K562 (cell line): ENCODE measurements at regions not wholly inside any gene's neighbourhood (a gene's known extent, or its start where the extent isn't known, plus 50 kb on each side); places are given as distances from the start of the nearest gene placed in this dataset.

ENCODE experiments used
- ATAC-seq: fragments of 200-7000 bp; cut with Tn5 transposase; 3 replicates; pipeline ENCODE4 v1.9.1; 2020; ENCODE audit warnings: moderate library complexity
- BruUV-seq: library from RNA; stranded (reverse); fragments of 400-500 nt; replicated peaks from 2 replicates; lab custom pipeline; 2021; lab: Mats Ljungman, UMichigan
- CTCF ChIA-PET: fragments of 300-600 bp; formaldehyde crosslinking; extraction: SDS; loops from one replicate; lab custom pipeline; 2021; ENCODE audit warnings: low intra/inter-chr PET ratio; lab: Yijun Ruan, JAX
- POLR2A ChIA-PET: fragments of 300-600, 350-650 bp; sonication (Branson Sonifier 250); formaldehyde crosslinking; extraction: SDS; loops from one replicate; lab custom pipeline; 2021; ENCODE audit warnings: antibody characterized with exemption, inconsistent platforms; lab: Yijun Ruan, JAX
- DNase-seq, 4 experiments: peaks; one replicate each; pipeline versions ENCODE4 v3.0.0 to v3.0.0-alpha.2; 2011 to 2018; ENCODE audit warnings: low spot score in 3 of 4, mixed read lengths in 3 of 4; ENCODE audit errors: extremely low read depth in 1 of 4
- FAIRE-seq: peaks from 2 replicates; lab custom pipeline; 2011; peaks lifted over from hg19 to GRCh38; lab: Jason Lieb, UNC
- H2AFZ ChIP-seq: 2 replicates; pipeline ENCODE4 v1.6.0; 2011; ENCODE audit warnings: low read depth, low read length, control low read depth, inconsistent platforms
- H3K27ac ChIP-seq: fragments of 200-600 bp; 3 replicates; pipeline ENCODE4 v1.8.0; 2011; ENCODE audit warnings: low read depth, mild to moderate bottlenecking, control low read depth, inconsistent platforms, low read length, moderate library complexity, mixed read lengths; ENCODE audit errors: extremely low read depth
- H3K27me3 ChIP-seq, 2 experiments: fragments of 300-600 bp in 1 of 2; 2 replicates in 1 of 2; 3 replicates in 1 of 2; pipeline versions ENCODE4 v1.6.0 to v1.8.0; 2011; ENCODE audit warnings: inconsistent platforms in 2 of 2, low read length in 2 of 2, mild to moderate bottlenecking in 1 of 2, mixed read lengths in 1 of 2, moderate library complexity in 1 of 2; ENCODE audit not compliant: control insufficient read depth in 2 of 2, insufficient read depth in 2 of 2
- H3K36me3 ChIP-seq: fragments of 300-600 bp; 3 replicates; pipeline ENCODE4 v1.8.0; 2011; ENCODE audit warnings: mild to moderate bottlenecking, low read length, inconsistent platforms; ENCODE audit not compliant: control insufficient read depth, insufficient read depth
- H3K4me1 ChIP-seq, 2 experiments: fragments of 200-600 bp in 1 of 2; replicated peaks in 1 of 2; 2 replicates in 1 of 2; 3 replicates in 1 of 2; pipeline versions ENCODE4 v1.5.1 to v1.8.0; 2011; ENCODE audit warnings: inconsistent platforms in 2 of 2, low read length in 2 of 2, mild to moderate bottlenecking in 1 of 2, mixed read lengths in 1 of 2, moderate library complexity in 1 of 2; ENCODE audit not compliant: control insufficient read depth in 2 of 2, insufficient read depth in 2 of 2
- H3K4me2 ChIP-seq: 2 replicates; pipeline ENCODE4 v1.6.1; 2011; ENCODE audit warnings: low read length, control low read depth, inconsistent platforms, mixed read lengths; ENCODE audit not compliant: insufficient read depth
- H3K4me3 ChIP-seq: fragments of 200-600 bp; sonication (generic), shearing (Covaris generic); 2 replicates; pipeline ENCODE4 v1.5.1; 2016; ENCODE audit warnings: control low read depth, inconsistent platforms
- H3K79me2 ChIP-seq: fragments of 200-600 bp; 3 replicates; pipeline ENCODE4 v1.8.0; 2011; ENCODE audit warnings: low read length, inconsistent platforms; ENCODE audit not compliant: control insufficient read depth, insufficient read depth
- H3K9ac ChIP-seq, 2 experiments: 2 replicates each; pipeline versions ENCODE4 v1.6.0 to v1.6.1; 2011; ENCODE audit warnings: low read depth in 2 of 2, low read length in 2 of 2, control low read depth in 1 of 2, inconsistent platforms in 1 of 2, mild to moderate bottlenecking in 1 of 2, mixed read lengths in 1 of 2; ENCODE audit not compliant: insufficient read depth in 1 of 2
- H3K9me1 ChIP-seq: one replicate; pipeline ENCODE4 v1.6.0; 2011; ENCODE audit warnings: inconsistent platforms, mild to moderate bottlenecking, low read length, moderate library complexity; ENCODE audit not compliant: control insufficient read depth, insufficient read depth
- H3K9me3 ChIP-seq: replicated peaks from 2 replicates; pipeline ENCODE4 v1.5.1; 2011; ENCODE audit warnings: low read depth, low read length, inconsistent platforms; ENCODE audit not compliant: control insufficient read depth, insufficient read depth
- H4K20me1 ChIP-seq: replicated peaks from 2 replicates; pipeline ENCODE4 v1.6.1; 2011; ENCODE audit warnings: low read length, inconsistent platforms, mixed read lengths; ENCODE audit not compliant: control insufficient read depth, insufficient read depth
- FOXK2 ChIP-seq, 2 experiments: fragments of 450-650 bp; IDR thresholded peaks in 1 of 2; conservative IDR thresholded peaks in 1 of 2; 2 replicates each; pipeline ENCODE4 v1.6.1; 2016; ENCODE audit warnings: low read depth in 2 of 2, mild to moderate bottlenecking in 1 of 2
- MBD1 ChIP-seq: fragments of 250-450 bp; sonication (Bioruptor Pico); IDR thresholded peaks from 2 replicates; pipeline ENCODE4 v1.8.0; 2022; ENCODE audit warnings: inconsistent platforms
- SIX5 ChIP-seq, 2 experiments: IDR thresholded peaks; 2 replicates each; pipeline ENCODE4 v1.6.1; 2011; ENCODE audit warnings: low read length in 2 of 2, borderline replicate concordance in 1 of 2, low read depth in 1 of 2, mild to moderate bottlenecking in 1 of 2, moderate library complexity in 1 of 2; ENCODE audit not compliant: insufficient read depth in 1 of 2
- TFAP4 ChIP-seq: sonication (generic); formaldehyde crosslinking; IDR thresholded peaks from 2 replicates; pipeline ENCODE4 v1.8.0; 2022; ENCODE audit warnings: missing genetic modification reagents, mild to moderate bottlenecking, moderate library complexity, borderline replicate concordance
- TGIF2 ChIP-seq: sonication (generic); formaldehyde crosslinking; IDR thresholded peaks from 2 replicates; pipeline ENCODE4 v1.8.1; 2022; ENCODE audit warnings: mild to moderate bottlenecking, missing genetic modification reagents, moderate library complexity
- TOE1 ChIP-seq, 2 experiments: fragments of 450-650 bp in 1 of 2; sonication (generic) in 1 of 2; formaldehyde crosslinking in 1 of 2; IDR thresholded peaks; 2 replicates each; pipeline versions ENCODE4 v1.7.1 to v1.8.0; 2016 to 2022; ENCODE audit warnings: borderline replicate concordance in 2 of 2, mild to moderate bottlenecking in 2 of 2, antibody characterized with exemption in 1 of 2, inconsistent platforms in 1 of 2, low read depth in 1 of 2, missing genetic modification reagents in 1 of 2, moderate library complexity in 1 of 2
- TSC22D4 ChIP-seq: fragments of 450-650 bp; IDR thresholded peaks from 2 replicates; pipeline ENCODE4 v1.6.1; 2016; ENCODE audit warnings: missing genetic modification characterization, missing biosample characterization, control low read depth
- ZBTB49 ChIP-seq: sonication (generic); formaldehyde crosslinking; IDR thresholded peaks from 2 replicates; pipeline ENCODE4 v1.8.0; 2022; ENCODE audit warnings: missing genetic modification reagents, mild to moderate bottlenecking, borderline replicate concordance
- ZNF282 ChIP-seq: sonication (generic); formaldehyde crosslinking; IDR thresholded peaks from 2 replicates; pipeline ENCODE4 v1.8.1; 2023; ENCODE audit warnings: missing genetic modification reagents
- WGBS: fragments of 100-300 bp; shearing (Covaris generic); methylation state at CpG from one replicate; pipeline ENCODE4 v1.1.6; 2016; ENCODE audit warnings: low coverage, mixed read lengths; ENCODE audit not compliant: insufficient coverage; ENCODE audit errors: missing lambda C conversion rate; 5-methylcytosine and 5-hydroxymethylcytosine counted together
- in situ Hi-C: fragments of 300-500 bp; cut with MboI; formaldehyde crosslinking; loops from 4 replicates; pipeline ENCODE4 v1.15.0; 2018; ENCODE audit warnings: inconsistent platforms, mixed read lengths
- intact Hi-C: fragments of 100-400 bp; cut with micrococcal nuclease; formaldehyde crosslinking; loops from 2 replicates; pipeline ENCODE4 v1.14.2; 2022

GRCh38 chr7:120091807-120092206 lies 181.2 kb upstream of the KCND2 start:
- Histone ChIP-seq H3K9ac (no peak overlapping the region), H3K36me3 (no peaks in the 10 kb centered on the region), H3K4me1 (no peaks in the 10 kb centered on the region), H3K79me2 (no peaks in the 10 kb centered on the region), H3K27me3 (no peaks in the 10 kb centered on the region; a peak in 1 of 5 replicates), H3K4me3 (no peak overlapping the region), H2AFZ (no peak overlapping the region), H3K9me1 (no peaks in the 10 kb centered on the region), H3K9me3 (no peaks in the 10 kb centered on the region), H3K27ac (no peak overlapping the region), H3K4me2 (no peak overlapping the region), H4K20me1 (no peaks in the 10 kb centered on the region)
- in situ Hi-C loops: no loop called here
- WGBS: 0% methylated on average over 3 of the region's 3 CpGs
- TF ChIP-seq SIX5 (IDR thresholded peaks at IDR 0.05; ENCODE audit: borderline replicate concordance in 1 of 2, insufficient read depth in 1 of 2, low read depth in 1 of 2, low read length in 2 of 2): no peak
- DNase-seq: no peak
- ChIA-PET CTCF (interaction anchor here (0.6 kb wide), 1 partner anchor 683 kb away, joined by 5 read pairs; no protein-coding TSS in a partner anchor), POLR2A (no interaction called here)
- no TSS peak for BruUV-seq
- FAIRE-seq: no peak
- intact Hi-C loops: loop anchor here (10.0 kb wide), 2 partner anchors 643 to 817 kb away; no protein-coding TSS in a partner anchor
- no peak for ATAC-seq

GRCh38 chr7:120097020-120097419 lies 176.0 kb upstream of the KCND2 start:
- Histone ChIP-seq H3K9me1 (no peaks in the 10 kb centered on the region), H3K27ac (no peak overlapping the region), H3K27me3 (no peaks in the 10 kb centered on the region), H3K79me2 (no peaks in the 10 kb centered on the region), H3K4me1 (no peaks in the 10 kb centered on the region), H2AFZ (no peak overlapping the region), H3K36me3 (no peaks in the 10 kb centered on the region), H3K4me3 (no peak overlapping the region), H4K20me1 (no peaks in the 10 kb centered on the region), H3K9me3 (no peaks in the 10 kb centered on the region), H3K9ac (no peak overlapping the region), H3K4me2 (no peak overlapping the region)
- ChIA-PET POLR2A (no interaction called here), CTCF (no interaction called here)
- BruUV-seq: no TSS peak
- no peak for DNase-seq
- in situ Hi-C loops (no loop called here), intact Hi-C loops (loop anchor here (10.0 kb wide), 2 partner anchors 638 to 822 kb away; no protein-coding TSS in a partner anchor)
- FAIRE-seq: no peak
- WGBS: 2% methylated on average over 2 of the region's 2 CpGs
- ATAC-seq: no peak
- TF ChIP-seq ZBTB49 (CRISPR knock-in tag) (no peak), ZNF282 (CRISPR knock-in tag) (no peak), TFAP4 (CRISPR knock-in tag) (no peak), MBD1 (no peak), TSC22D4 (tag) (no peak), TGIF2 (CRISPR knock-in tag) (no peak), TOE1 (IDR thresholded peaks at IDR 0.05; ENCODE audit: borderline replicate concordance) (no peak), TOE1 (CRISPR knock-in tag; IDR thresholded peaks at IDR 0.05; ENCODE audit: borderline replicate concordance, low read depth) (no peak), FOXK2 (conservative IDR thresholded peaks at IDR 0.05 in 1 of 2, IDR thresholded peaks at IDR 0.05 in 1 of 2; ENCODE audit: low read depth in 2 of 2) (no peak)
